Stimulated activated CD4-positive, alpha-beta T cell treated with anti-CD3 and anti-CD28 coated beads, TNF-alpha, amount 100 ng/mL, for 1 hour (primary cell): ENCODE measurements at regions not wholly inside any gene's neighbourhood (a gene's known extent, or its start where the extent isn't known, plus 50 kb on each side); places are given as distances from the start of the nearest gene placed in this dataset.

Source experiments
- DNase-seq, 3 donors: peaks; one replicate each; pipeline ENCODE4 v3.0.0-alpha.2; 2020; ENCODE audit warnings: low read depth in 3 of 3, low spot score in 1 of 3

DNA sequence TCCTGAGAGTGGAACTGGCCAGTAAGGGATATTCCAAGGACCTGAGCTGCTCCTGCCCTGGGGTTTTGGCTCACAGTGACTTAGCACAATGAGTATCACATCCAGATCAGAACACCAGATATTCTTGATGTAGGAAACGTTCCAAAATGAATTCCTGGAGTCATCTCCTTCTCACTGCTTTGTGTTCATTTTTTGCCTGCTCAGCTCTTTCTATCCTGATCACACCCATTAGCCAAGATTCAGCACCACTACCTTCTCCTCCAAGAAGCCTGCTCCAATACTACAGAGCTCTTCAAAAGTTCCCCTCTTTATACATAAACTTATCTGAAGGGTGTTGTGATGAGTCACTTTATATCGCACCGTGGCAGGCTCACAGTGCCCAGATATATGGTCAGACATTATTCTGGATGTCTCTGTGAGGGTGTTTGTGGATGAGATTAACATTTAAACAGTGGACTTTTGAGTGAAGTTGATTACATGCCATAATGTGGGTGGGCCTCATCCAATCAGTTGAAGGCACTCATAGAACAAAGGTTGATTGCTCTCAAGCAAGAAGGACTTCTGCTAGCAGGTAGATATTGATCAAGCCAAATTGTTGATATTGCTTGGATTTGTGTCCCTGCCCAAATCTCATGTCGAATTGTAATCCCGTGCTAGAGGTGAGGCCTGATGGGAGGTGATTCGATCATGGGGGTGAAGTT, 1155.2 kb upstream of the AUTS2 start:
- DNase-seq: no peak

DNA sequence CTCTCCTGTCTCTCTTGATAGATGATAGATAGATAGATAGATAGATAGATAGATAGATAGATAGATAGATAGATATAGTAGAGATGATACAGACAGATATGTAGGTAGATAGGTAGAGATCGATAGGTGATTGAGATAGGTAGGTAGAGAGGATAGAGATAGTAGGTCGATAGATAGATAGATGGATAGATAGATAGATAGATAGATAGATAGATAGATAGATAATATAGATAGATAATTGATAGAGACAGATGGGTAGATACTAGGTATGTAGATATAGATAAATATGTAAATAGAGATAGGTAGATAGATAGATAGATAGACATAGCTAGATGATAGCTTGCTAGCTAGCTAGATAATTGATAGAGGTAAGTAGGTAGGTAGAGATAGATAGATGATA, 1154.2 kb upstream of the AUTS2 start:
- DNase-seq: no peak

DNA sequence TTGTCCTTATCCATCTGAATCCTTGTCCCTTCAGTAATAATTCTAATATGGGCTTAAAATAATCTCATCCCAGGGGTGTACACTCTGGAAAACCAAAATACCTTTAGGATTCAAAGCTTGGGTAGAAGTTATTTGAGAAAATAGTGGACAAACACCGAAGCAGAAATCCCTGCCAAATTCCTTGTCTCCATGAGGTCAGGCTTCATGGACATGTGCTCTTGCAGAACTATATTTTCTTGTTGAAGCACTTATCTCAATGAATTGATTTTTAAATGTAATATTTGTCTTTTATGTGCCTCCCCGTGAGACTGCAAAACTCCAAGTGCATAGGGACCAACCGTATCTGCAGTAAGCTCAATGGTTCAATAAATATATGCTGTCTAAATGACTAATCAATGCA, 1153.3 kb upstream of the AUTS2 start:
- no peak for DNase-seq

DNA sequence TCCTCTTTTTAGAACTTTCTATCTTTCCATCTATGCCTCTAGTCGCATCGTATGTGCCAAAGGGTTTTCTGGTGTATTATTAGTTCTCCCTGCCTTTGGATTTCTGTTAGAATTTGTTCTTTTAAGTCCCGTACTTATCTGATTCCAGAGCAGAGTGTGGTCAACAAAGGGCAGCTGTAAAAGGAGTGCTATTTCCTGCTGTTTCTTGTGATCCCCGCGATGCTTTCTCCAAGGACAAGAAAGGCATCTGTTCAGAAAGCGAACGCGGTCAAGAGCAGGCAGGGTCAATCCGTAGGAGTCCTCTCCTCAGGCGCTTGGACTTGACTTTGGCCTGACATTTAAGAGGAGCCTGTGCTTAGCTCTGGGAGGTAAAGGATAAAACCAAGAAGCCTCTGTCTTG, 1152.1 kb upstream of the AUTS2 start:
- no peak for DNase-seq

GRCh38 chr7:68449099-68449498, 1149.2 kb upstream of the AUTS2 start:
- no peak for DNase-seq

- DNase-seq: no peak
Measured at GRCh38 chr7:68449816-68450215, 1148.5 kb upstream of the AUTS2 start.

DNA sequence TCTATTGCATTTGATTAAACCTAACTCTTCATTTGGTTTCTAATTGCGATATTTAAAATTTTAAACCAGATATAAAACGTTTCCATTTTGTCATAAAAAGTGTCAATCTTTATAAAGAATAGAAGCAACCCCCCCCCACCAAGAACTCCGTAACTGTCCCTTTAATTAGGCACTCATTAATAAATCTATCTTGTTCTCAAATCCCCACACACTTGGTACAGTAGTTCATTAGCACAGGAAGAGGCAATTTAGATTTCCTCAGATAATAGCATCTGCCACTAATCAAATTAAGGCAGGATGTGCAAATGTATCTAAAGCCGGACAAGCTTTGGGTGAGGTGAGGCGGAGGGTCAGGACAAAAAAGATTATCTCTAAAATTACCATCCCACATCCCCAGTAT, 1143.3 kb upstream of the AUTS2 start:
- DNase-seq: no peak

DNA sequence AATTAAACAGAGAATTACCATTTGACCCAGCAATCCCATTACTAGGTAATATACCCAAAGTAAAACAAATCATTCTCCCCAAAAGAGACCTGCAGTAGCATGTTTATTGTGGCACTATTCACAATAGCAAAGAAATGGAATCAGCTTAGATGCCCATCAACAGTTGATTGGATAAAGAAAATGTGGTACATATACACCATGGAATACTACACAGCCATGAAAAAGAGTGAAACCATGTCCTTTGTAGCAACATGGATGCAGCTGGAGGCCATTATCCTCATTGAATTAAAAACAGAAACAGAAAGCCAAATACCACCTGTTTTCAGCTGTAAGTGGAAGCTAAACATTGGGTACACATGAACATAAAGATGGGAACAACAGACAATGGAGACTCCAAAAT, 1141.8 kb upstream of the AUTS2 start:
- no peak for DNase-seq

- no peak for DNase-seq
Measured at GRCh38 chr7:68457481-68457880, 1140.8 kb upstream of the AUTS2 start.

- no peak for DNase-seq
Measured at GRCh38 chr7:68458010-68458908, 1140.0 kb upstream of the AUTS2 start.

- no peak for DNase-seq
Measured at GRCh38 chr7:68461430-68461829, 1136.8 kb upstream of the AUTS2 start.

DNA sequence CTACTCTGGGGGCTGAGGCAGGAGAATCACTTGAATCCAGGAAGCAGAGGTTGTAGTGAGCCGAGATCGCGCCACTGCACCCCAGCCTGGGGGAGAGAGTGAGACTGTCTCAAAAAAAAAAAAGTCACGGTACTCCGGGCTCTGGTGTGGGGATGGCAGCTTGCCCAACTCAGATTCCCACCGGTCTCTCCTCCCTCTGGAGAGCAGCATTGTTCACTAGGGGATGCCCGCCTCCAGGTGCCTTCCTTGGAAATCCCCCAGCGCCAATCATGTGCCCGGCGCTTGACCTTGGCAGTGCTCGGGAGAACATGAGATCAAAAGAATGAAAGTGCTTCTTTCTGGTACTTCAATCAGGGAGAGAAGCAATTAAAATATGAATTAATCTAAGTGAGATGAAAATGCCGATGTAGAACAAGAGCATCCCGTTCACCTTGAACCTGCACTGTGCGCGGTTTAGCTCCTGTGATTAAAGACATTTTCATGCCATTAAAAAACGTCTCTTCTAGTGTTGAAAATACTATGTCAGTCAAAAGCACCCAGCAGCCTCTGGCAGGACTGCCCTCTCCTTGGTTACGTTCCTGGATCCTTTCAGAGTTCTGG, 1127.3 kb upstream of the AUTS2 start:
- no peak for DNase-seq

DNA sequence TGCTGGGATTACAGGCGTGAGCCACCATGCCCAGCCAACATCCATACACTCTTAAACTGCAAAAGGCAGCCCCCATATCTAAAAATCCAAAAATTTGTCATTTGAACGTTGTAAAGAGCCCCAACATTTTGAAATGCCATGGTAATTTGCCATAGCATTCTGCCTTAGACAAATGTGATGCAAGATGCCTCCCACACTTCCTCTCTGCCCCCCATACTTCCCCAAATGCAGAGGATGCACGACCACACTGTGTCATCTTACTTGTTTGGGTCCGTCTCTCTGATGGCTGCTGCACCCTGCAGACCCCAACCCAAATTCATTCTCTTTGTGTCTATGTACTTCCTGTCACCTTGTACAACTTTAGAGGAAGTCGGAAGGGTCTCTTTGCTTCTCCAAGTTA, 1125.6 kb upstream of the AUTS2 start:
- DNase-seq: no peak

DNA sequence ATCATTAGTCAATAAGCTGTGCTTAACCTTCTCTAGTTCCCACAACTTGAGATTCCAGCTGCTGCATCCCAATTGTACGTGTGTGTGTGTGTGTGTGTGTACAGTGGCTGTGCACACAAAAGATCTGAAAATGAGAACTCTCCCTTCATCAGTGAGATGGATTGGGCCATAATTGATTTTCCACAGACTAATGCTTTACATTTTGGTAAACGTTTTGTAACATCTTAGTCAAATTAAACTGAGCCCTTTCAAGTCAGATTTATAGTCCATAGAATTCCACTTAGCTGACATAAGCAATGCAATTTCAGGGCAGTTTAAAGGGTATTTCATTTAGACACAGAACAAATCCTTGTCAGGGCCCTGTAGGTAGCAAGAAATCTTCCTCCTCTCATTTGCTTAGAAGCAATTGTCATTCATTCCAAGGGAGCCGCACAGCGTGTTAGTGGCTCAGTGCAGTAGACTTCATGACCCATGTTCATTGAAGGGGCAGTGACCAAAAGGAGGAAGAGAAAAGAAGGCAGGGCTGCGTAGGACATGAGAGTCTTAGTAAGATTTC, 1123.5 kb upstream of the AUTS2 start:
- no peak for DNase-seq

DNA sequence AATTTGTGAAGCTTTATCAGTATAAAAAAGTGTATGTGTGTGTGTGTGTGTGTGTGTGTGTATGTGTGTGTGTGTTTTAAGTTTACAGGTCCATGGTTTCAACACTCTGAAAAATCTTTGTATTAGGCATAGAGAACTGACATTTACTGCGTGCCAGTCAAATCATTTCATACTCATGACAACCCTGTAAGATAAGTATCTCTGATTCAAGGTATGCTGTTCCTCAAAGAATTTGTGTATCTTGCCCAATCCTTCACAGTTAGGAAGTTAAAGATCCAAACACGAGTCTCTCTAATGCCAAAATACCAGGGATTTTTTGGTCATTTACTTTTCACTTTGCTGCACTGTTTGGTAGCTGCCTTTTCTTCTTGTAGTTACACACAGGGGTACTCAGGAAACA, 1121.3 kb upstream of the AUTS2 start:
- no peak for DNase-seq

DNA sequence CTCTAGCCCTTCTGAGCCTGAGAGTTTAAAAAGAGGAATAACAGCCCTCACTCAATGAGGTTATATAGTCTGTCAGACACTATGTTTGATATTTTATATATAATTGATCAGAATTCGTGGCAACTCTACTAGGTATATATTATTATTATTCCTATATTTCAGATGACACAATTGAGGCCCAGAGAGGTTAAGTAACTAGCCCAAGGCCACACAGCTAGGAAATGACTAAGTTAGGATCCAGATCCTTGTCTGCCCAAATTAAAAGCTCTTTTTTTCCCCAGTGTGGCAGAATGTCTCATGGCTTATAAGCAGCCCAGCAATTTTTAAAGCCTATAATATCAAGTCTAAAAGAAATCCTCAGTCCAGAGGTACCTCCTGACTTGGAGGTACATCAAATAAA, 1119.9 kb upstream of the AUTS2 start:
- no peak for DNase-seq

DNA sequence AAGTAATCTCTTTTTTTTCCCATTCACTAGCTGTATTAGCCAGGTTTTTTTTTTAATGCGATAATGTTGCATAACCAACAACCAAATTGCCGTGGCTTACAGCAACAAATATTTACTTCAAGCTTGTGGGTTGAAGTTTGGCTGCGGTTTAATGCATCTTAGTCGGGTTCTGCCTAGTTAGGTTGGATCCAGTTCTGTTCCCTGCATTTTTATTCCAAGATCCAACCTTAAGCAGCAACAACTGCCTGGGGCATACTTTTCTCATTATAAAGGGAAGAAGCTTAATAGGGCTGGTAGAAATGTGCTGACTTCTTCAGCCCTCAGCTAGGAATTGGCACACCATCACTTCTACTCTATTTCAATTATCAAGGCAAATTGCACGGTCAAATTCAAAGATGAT, 1115.5 kb upstream of the AUTS2 start:
- no peak for DNase-seq

- DNase-seq: no peak
Measured at GRCh38 chr7:68484731-68485130, 1113.5 kb upstream of the AUTS2 start.

- DNase-seq: no peak
Measured at GRCh38 chr7:68485253-68485917, 1112.9 kb upstream of the AUTS2 start.

DNA sequence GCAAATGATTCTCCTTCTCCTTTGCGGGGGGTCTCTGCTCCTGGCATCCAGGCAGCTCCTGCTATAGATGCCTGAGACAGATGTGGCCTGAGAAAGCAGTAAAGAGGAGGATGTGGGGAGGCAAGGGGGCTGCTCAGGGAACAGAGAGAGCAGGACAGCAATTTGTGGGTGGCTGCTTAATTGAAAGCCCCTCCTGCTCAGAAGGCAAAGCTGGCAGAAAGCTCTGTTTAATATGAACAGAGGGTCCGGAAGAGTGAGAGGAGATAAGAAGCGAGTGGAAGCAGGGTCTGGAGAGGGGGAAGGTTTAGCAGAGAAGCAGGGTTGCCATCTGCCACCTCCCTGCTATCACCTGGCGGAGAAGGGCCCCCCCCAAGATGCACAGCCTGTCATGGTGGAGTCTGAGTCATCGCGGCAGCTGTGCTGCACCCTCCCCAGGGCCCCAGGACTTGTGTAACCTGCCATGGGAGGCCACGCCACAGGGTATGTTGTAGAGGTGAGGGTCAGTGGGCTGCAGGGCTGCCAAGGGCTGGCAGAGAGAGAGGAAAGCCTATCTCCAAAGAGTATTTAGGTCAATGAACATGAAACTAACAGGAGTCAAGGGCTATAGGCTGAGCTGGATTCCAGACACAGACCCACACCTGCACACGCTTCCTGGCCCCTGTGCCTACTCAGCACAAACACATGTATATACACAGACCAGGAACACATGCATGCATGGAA, 1109.8 kb upstream of the AUTS2 start:
- DNase-seq: no peak
